IMR-90 (cell line): ENCODE measurements at regions not wholly inside any gene's neighbourhood (a gene's known extent, or its start where the extent isn't known, plus 50 kb on each side); places are given as distances from the start of the nearest gene placed in this dataset.

Experiments
- ATAC-seq: fragments of 200-7000 bp; cut with Tn5 transposase; 2 replicates; pipeline ENCODE4 v1.9.1; 2020; ENCODE audit warnings: low read depth, mild to moderate bottlenecking, moderate library complexity
- BruUV-seq: library from RNA; stranded (reverse); fragments of 400-500 nt; replicated peaks from 2 replicates; lab custom pipeline; 2021; lab: Mats Ljungman, UMichigan
- CTCF ChIA-PET: fragments of 300-600 bp; formaldehyde crosslinking; extraction: SDS; loops from one replicate; lab custom pipeline; 2021; ENCODE audit warnings: antibody characterized with exemption; lab: Yijun Ruan, JAX
- POLR2A ChIA-PET: fragments of 300-600 bp; sonication (Branson Sonifier 250); formaldehyde crosslinking; loops from one replicate; lab custom pipeline; 2022; ENCODE audit warnings: antibody characterized with exemption; ENCODE audit not compliant: unreplicated experiment; lab: Charles Lee
- DNase-seq: peaks from one replicate; pipeline ENCODE4 v3.0.0; 2013
- H2AFZ ChIP-seq: replicated peaks from 2 replicates; pipeline ENCODE3; 2013; ENCODE audit warnings: low read length, mild to moderate bottlenecking; ENCODE audit not compliant: poor library complexity
- H2AK5ac ChIP-seq: 2 replicates; pipeline ENCODE4 v1.6.1; 2013; ENCODE audit warnings: low read depth, low read length, inconsistent platforms
- H2AK9ac ChIP-seq: replicated peaks from 2 replicates; pipeline ENCODE3; 2013; ENCODE audit warnings: mild to moderate bottlenecking, low read depth, low read length, moderate library complexity; ENCODE audit not compliant: poor library complexity
- H2BK120ac ChIP-seq: 2 replicates; pipeline ENCODE4 v1.6.1; 2013; ENCODE audit warnings: low read depth, low read length, inconsistent platforms
- H2BK15ac ChIP-seq: 3 replicates; pipeline ENCODE4 v1.6.1; 2013; ENCODE audit warnings: low read depth, low read length, inconsistent platforms
- H2BK20ac ChIP-seq: 2 replicates; pipeline ENCODE4 v1.6.1; 2013; ENCODE audit warnings: low read depth, mild to moderate bottlenecking, inconsistent platforms, low read length, moderate library complexity
- H2BK5ac ChIP-seq: 2 replicates; pipeline ENCODE4 v1.6.1; 2013; ENCODE audit warnings: mild to moderate bottlenecking, low read depth, low read length, inconsistent platforms; ENCODE audit not compliant: poor library complexity, severe bottlenecking
- H3K14ac ChIP-seq: replicated peaks from 2 replicates; pipeline ENCODE4 v1.6.1; 2013; ENCODE audit warnings: low read depth, low read length, inconsistent platforms
- H3K18ac ChIP-seq: 2 replicates; pipeline ENCODE4 v1.6.1; 2013; ENCODE audit warnings: low read depth, low read length, control low read depth
- H3K23ac ChIP-seq: 2 replicates; pipeline ENCODE4 v1.6.1; 2013; ENCODE audit warnings: low read depth, low read length, inconsistent platforms
- H3K27ac ChIP-seq: 2 replicates; pipeline ENCODE4 v1.5.1; 2013; ENCODE audit warnings: mild to moderate bottlenecking, control low read depth, low read length; ENCODE audit not compliant: insufficient read depth
- H3K27me3 ChIP-seq: 2 replicates; pipeline ENCODE4 v1.6.1; 2013; ENCODE audit warnings: low read length; ENCODE audit not compliant: control insufficient read depth, insufficient read depth
- H3K36me3 ChIP-seq: 2 replicates; pipeline ENCODE4 v1.6.1; 2013; ENCODE audit warnings: low read length, mixed read lengths; ENCODE audit not compliant: control insufficient read depth, insufficient read depth
- H3K4ac ChIP-seq: 2 replicates; pipeline ENCODE4 v1.6.1; 2013; ENCODE audit warnings: low read depth, low read length, inconsistent platforms
- H3K4me1 ChIP-seq: 2 replicates; pipeline ENCODE4 v1.6.1; 2013; ENCODE audit warnings: low read length, mixed read lengths; ENCODE audit not compliant: control insufficient read depth, insufficient read depth
- H3K4me2 ChIP-seq: 2 replicates; pipeline ENCODE4 v1.6.1; 2013; ENCODE audit warnings: low read depth, mild to moderate bottlenecking, control low read depth, low read length, moderate library complexity
- H3K4me3 ChIP-seq: 2 replicates; pipeline ENCODE4 v1.5.1; 2013; ENCODE audit warnings: low read depth, mild to moderate bottlenecking, control low read depth, low read length, moderate library complexity; ENCODE audit not compliant: insufficient read depth
- H3K56ac ChIP-seq: 2 replicates; pipeline ENCODE4 v1.6.1; 2013; ENCODE audit warnings: low read length, inconsistent platforms; ENCODE audit not compliant: insufficient read depth; ENCODE audit errors: extremely low read depth
- H3K79me1 ChIP-seq, 2 experiments: 2 replicates each; pipeline ENCODE4 v1.6.1; 2013; ENCODE audit warnings: low read length in 2 of 2, inconsistent platforms in 1 of 2, low read depth in 1 of 2
- H3K9ac ChIP-seq: 2 replicates; pipeline ENCODE4 v1.6.1; 2013; ENCODE audit warnings: low read depth, low read length, control low read depth
- H3K9me1 ChIP-seq: 2 replicates; pipeline ENCODE4 v1.6.1; 2013; ENCODE audit warnings: low read length, inconsistent platforms; ENCODE audit not compliant: insufficient read depth
- H3K9me3 ChIP-seq: 2 replicates; pipeline ENCODE4 v1.6.1; 2013; ENCODE audit warnings: low read length; ENCODE audit not compliant: control insufficient read depth, insufficient read depth
- H4K20me1 ChIP-seq: 2 replicates; pipeline ENCODE4 v1.6.1; 2013; ENCODE audit warnings: low read length, inconsistent platforms; ENCODE audit not compliant: insufficient read depth
- H4K5ac ChIP-seq: 2 replicates; pipeline ENCODE4 v1.6.1; 2013; ENCODE audit warnings: mild to moderate bottlenecking, low read depth, low read length, control low read depth
- H4K8ac ChIP-seq, 2 experiments: 2 replicates each; pipeline ENCODE4 v1.6.1; 2013; ENCODE audit warnings: low read depth in 2 of 2, low read length in 2 of 2, control low read depth in 1 of 2, inconsistent platforms in 1 of 2
- H4K91ac ChIP-seq: 2 replicates; pipeline ENCODE4 v1.6.1; 2013; ENCODE audit warnings: low read depth, low read length, inconsistent platforms; ENCODE audit not compliant: insufficient read depth
- BHLHE40 ChIP-seq: fragments of 150-350 bp; IDR thresholded peaks from 2 replicates; pipeline ENCODE4 v1.6.1; 2016; ENCODE audit warnings: mild to moderate bottlenecking, low read depth, low read length
- CEBPB ChIP-seq: IDR thresholded peaks from 2 replicates; pipeline ENCODE4 v1.6.1; 2012; ENCODE audit warnings: low read depth, low read length, improper control_type of control experiment
- CHD1 ChIP-seq: IDR thresholded peaks from 2 replicates; pipeline ENCODE4 v1.6.1; 2012; ENCODE audit warnings: low read depth, low read length, improper control_type of control experiment
- CTCF ChIP-seq: conservative IDR thresholded peaks from 2 replicates; pipeline ENCODE4 v1.5.1; 2012; ENCODE audit warnings: mild to moderate bottlenecking, low read depth, low read length, improper control_type of control experiment
- FOS ChIP-seq: fragments of 150-350 bp; IDR thresholded peaks from 2 replicates; pipeline ENCODE4 v1.6.1; 2016; ENCODE audit warnings: low read depth, low read length
- MAFK ChIP-seq: IDR thresholded peaks from 2 replicates; pipeline ENCODE4 v1.6.1; 2012; ENCODE audit warnings: low read depth, low read length, improper control_type of control experiment
- MAZ ChIP-seq: IDR thresholded peaks from 2 replicates; pipeline ENCODE4 v1.6.1; 2012; ENCODE audit warnings: low read depth, mild to moderate bottlenecking, low read length, improper control_type of control experiment, moderate library complexity, borderline replicate concordance
- MXI1 ChIP-seq: IDR thresholded peaks from 2 replicates; pipeline ENCODE4 v1.6.1; 2012; ENCODE audit warnings: low read depth, mild to moderate bottlenecking, low read length, moderate library complexity, borderline replicate concordance
- NFE2L2 ChIP-seq: fragments of 150-350 bp; IDR thresholded peaks from 2 replicates; pipeline ENCODE4 v1.6.1; 2016; ENCODE audit warnings: low read depth, mild to moderate bottlenecking, low read length
- POLR2A ChIP-seq: IDR thresholded peaks from 2 replicates; pipeline ENCODE4 v1.6.1; 2012; ENCODE audit warnings: mild to moderate bottlenecking, low read depth, low read length
- RAD21 ChIP-seq: IDR thresholded peaks from 2 replicates; pipeline ENCODE4 v1.6.1; 2012; ENCODE audit warnings: low read length, improper control_type of control experiment
- RCOR1 ChIP-seq: IDR thresholded peaks from 2 replicates; pipeline ENCODE4 v1.6.1; 2012; ENCODE audit warnings: mild to moderate bottlenecking, low read length, improper control_type of control experiment; ENCODE audit not compliant: insufficient replicate concordance
- RFX5 ChIP-seq: IDR thresholded peaks from 2 replicates; pipeline ENCODE4 v1.8.0; 2012; ENCODE audit warnings: low read depth, mild to moderate bottlenecking, low read length, moderate library complexity
- SMC3 ChIP-seq: fragments of 150-350 bp; IDR thresholded peaks from 2 replicates; pipeline ENCODE4 v1.6.1; 2016; ENCODE audit warnings: low read depth, mild to moderate bottlenecking, antibody characterized with exemption, low read length, moderate library complexity
- USF2 ChIP-seq: fragments of 150-350 bp; IDR thresholded peaks from 2 replicates; pipeline ENCODE4 v1.6.1; 2017; ENCODE audit warnings: mild to moderate bottlenecking, antibody characterized with exemption, low read length, low read depth
- WGBS, 2 experiments: methylation state at CpG; one replicate each; pipeline versions ENCODE4 v1.1.5 to v1.1.7; 2013; ENCODE audit warnings: missing lambda C conversion rate in 2 of 2; ENCODE audit not compliant: insufficient read length in 1 of 2; ENCODE audit errors: extremely low coverage in 2 of 2; 5-methylcytosine and 5-hydroxymethylcytosine counted together
- dilution Hi-C: fragments of 300-500 bp; cut with HindIII; formaldehyde crosslinking; loops from one replicate; pipeline ENCODE4 v1.14.3; 2018; ENCODE audit warnings: low sequenced_read_pairs; ENCODE audit not compliant: unreplicated experiment
- in situ Hi-C: fragments of 300-500 bp; cut with MboI; formaldehyde crosslinking; loops from 3 replicates; pipeline ENCODE4 v1.14.3; 2019; ENCODE audit warnings: low sequenced_read_pairs, inconsistent platforms, mixed read lengths
- intact Hi-C: fragments of 100-400 bp; cut with micrococcal nuclease; formaldehyde crosslinking; loops from 2 replicates; pipeline ENCODE4 v1.10.0; 2022
- TF ChIP-seq, protein P1 (sequence below): fragments of 150-350 bp; IDR thresholded peaks from 2 replicates; pipeline ENCODE4 v1.6.1; 2016; ENCODE audit warnings: low read depth, mild to moderate bottlenecking, low read length, moderate library complexity, borderline replicate concordance

DNA sequence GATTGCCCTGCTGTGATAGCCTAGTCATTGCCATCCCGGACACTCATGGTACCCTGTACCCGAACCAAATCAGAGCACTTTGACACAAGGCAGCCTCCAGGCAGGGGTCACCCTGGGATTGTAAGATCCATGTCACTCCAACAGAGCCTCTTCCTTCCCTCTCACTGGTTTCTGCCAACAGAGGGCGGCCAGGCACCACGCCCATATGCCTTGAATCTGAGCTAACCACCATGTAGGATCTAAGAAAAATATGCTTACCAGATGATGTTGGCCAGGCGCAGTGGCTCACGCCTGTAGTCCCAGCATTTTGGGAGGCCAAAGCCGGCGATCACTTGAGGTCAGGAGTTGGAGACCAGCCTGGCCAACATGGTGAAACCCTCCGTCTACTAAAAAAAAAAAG is 389.2 kb upstream of the KLF6 start:
- 92% methylated on average over 5 of the region's 9 CpGs; no CpG with 5 or more reads in 1 of the 2 experiments for WGBS, 2 experiments
- TF ChIP-seq MAZ, result no peak
- no peak for TF ChIP-seq BHLHE40
- no peak for TF ChIP-seq CTCF
- no peak for TF ChIP-seq RAD21
- TF ChIP-seq USF2, result no peak
- TF ChIP-seq SMC3, result no peak
- TF ChIP-seq NFE2L2, result no peak
- no peak for TF ChIP-seq MAFK
- TF ChIP-seq CEBPB, result no peak
- no peak for TF ChIP-seq MXI1
- TF ChIP-seq RCOR1, result no peak
- no peak for TF ChIP-seq POLR2A
- TF ChIP-seq FOS, result no peak
- no peak for TF ChIP-seq RFX5
- TF ChIP-seq, protein P1, sequence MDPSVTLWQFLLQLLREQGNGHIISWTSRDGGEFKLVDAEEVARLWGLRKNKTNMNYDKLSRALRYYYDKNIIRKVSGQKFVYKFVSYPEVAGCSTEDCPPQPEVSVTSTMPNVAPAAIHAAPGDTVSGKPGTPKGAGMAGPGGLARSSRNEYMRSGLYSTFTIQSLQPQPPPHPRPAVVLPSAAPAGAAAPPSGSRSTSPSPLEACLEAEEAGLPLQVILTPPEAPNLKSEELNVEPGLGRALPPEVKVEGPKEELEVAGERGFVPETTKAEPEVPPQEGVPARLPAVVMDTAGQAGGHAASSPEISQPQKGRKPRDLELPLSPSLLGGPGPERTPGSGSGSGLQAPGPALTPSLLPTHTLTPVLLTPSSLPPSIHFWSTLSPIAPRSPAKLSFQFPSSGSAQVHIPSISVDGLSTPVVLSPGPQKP, result no peak
- no peak for TF ChIP-seq CHD1

More for the DNA sequence above, 389.2 kb upstream of the KLF6 start:
- no peaks in the 10 kb centered on the region for H3K9me1 ChIP-seq
- H2AK5ac ChIP-seq, result no peak overlapping the region
- ChIA-PET CTCF (no interaction called here), POLR2A (no interaction called here)
- H2BK120ac ChIP-seq, result no peak overlapping the region
- H3K9me3 ChIP-seq, result no peaks in the 10 kb centered on the region
- no peak overlapping the region for H2BK15ac ChIP-seq
- no peak overlapping the region for H3K14ac ChIP-seq
- H4K5ac ChIP-seq, result no peak overlapping the region
- no peaks in the 10 kb centered on the region for H4K20me1 ChIP-seq
- H3K9ac ChIP-seq, result no peak overlapping the region
- no peak overlapping the region for H4K8ac ChIP-seq
- no peak overlapping the region for H3K4me2 ChIP-seq
- in situ Hi-C loops, result no loop called here
- no peak for DNase-seq
- H3K27me3 ChIP-seq, result no peaks in the 10 kb centered on the region
- no peak overlapping the region for H3K27ac ChIP-seq
- H2AFZ ChIP-seq, result no peak overlapping the region
- H3K4ac ChIP-seq, result no peak overlapping the region
- no peak overlapping the region for H3K56ac ChIP-seq
- H3K23ac ChIP-seq, result no peak overlapping the region
- H3K79me1 ChIP-seq, result no peaks in the 10 kb centered on the region
- H3K18ac ChIP-seq, result no peak overlapping the region
- no peak overlapping the region; the same call in 1 of the 2 replicates for H4K91ac ChIP-seq
- intact Hi-C loops, result no loop called here
- BruUV-seq, result no TSS peak
- no peak overlapping the region for H3K4me3 ChIP-seq
- no peak overlapping the region for H2BK5ac ChIP-seq
- dilution Hi-C loops, result no loop called here
- no peak overlapping the region for H2AK9ac ChIP-seq
- no peaks in the 10 kb centered on the region for H3K36me3 ChIP-seq
- no peak overlapping the region for H2BK20ac ChIP-seq
- ATAC-seq, result no peak
- no peaks in the 10 kb centered on the region for H3K4me1 ChIP-seq
